SU-DHL-6 (cell line): ENCODE measurements at regions not wholly inside any gene's neighbourhood (a gene's known extent, or its start where the extent isn't known, plus 50 kb on each side); places are given as distances from the start of the nearest gene placed in this dataset.

ENCODE experiments used
- H2AFZ ChIP-seq: fragments of 200-600 bp; sonication (generic); 2 replicates; pipeline ENCODE4 v1.6.1; 2014; ENCODE audit warnings: low read depth, mild to moderate bottlenecking, moderate library complexity, mixed read lengths, antibody characterized with exemption, low read length; ENCODE audit not compliant: severe bottlenecking
- H3F3A ChIP-seq: fragments of 200-600 bp; shearing (Covaris generic); 2 replicates; pipeline ENCODE4 v1.6.0; 2016; ENCODE audit warnings: antibody characterized with exemption, mild to moderate bottlenecking; ENCODE audit not compliant: insufficient read depth
- H3K27ac ChIP-seq: fragments of 200-600 bp; sonication (generic); 2 replicates; pipeline ENCODE4 v1.5.1; 2016; ENCODE audit warnings: low read depth, mild to moderate bottlenecking, low read length, moderate library complexity, mixed read lengths
- H3K27me3 ChIP-seq: fragments of 200-600 bp; sonication (generic), shearing (Covaris generic); 2 replicates; pipeline ENCODE4 v1.6.0; 2014; ENCODE audit warnings: mild to moderate bottlenecking, low read length
- H3K36me3 ChIP-seq: fragments of 200-600 bp; sonication (generic); 2 replicates; pipeline ENCODE4 v1.6.1; 2014; ENCODE audit warnings: mild to moderate bottlenecking, low read length, mixed read lengths
- H3K4me2 ChIP-seq: fragments of 300-600, 200-600 bp; shearing (Covaris generic), sonication (generic); 2 replicates; pipeline ENCODE4 v1.6.0; 2014; ENCODE audit warnings: low read length, low read depth, mild to moderate bottlenecking; ENCODE audit not compliant: poor library complexity, severe bottlenecking
- H3K4me3 ChIP-seq: fragments of 200-600 bp; sonication (generic); 2 replicates; pipeline ENCODE4 v1.5.1; 2014; ENCODE audit warnings: antibody characterized with exemption, low read length, mild to moderate bottlenecking, mixed read lengths; ENCODE audit not compliant: insufficient read depth, poor library complexity, severe bottlenecking
- H3K79me2 ChIP-seq: fragments of 200-600 bp; sonication (generic); 2 replicates; pipeline ENCODE4 v1.6.1; 2014; ENCODE audit warnings: mild to moderate bottlenecking, low read length, moderate library complexity; ENCODE audit not compliant: insufficient read depth
- H3K9ac ChIP-seq: fragments of 200-600 bp; sonication (generic); 2 replicates; pipeline ENCODE4 v1.7.0; 2014; ENCODE audit warnings: mild to moderate bottlenecking, low read length
- H3K9me2 ChIP-seq: fragments of 200-600 bp; sonication (generic); replicated peaks from 2 replicates; pipeline ENCODE4 v1.6.1; 2014; ENCODE audit warnings: low read length; ENCODE audit not compliant: insufficient read depth
- H3K9me3 ChIP-seq: fragments of 200-600 bp; sonication (generic); 2 replicates; pipeline ENCODE4 v1.6.1; 2014; ENCODE audit warnings: low read length, mixed read lengths; ENCODE audit not compliant: insufficient read depth
- H4K20me1 ChIP-seq: fragments of 200-600 bp; sonication (generic); 2 replicates; pipeline ENCODE4 v1.6.1; 2014; ENCODE audit warnings: low read depth, mild to moderate bottlenecking, antibody characterized with exemption, low read length, moderate library complexity, mixed read lengths
- CTCF ChIP-seq: fragments of 200-600 bp; sonication (generic); IDR thresholded peaks from one replicate; pipeline ENCODE4 v1.5.1; 2017; ENCODE audit warnings: antibody characterized with exemption, mild to moderate bottlenecking, low read length, moderate library complexity; ENCODE audit not compliant: insufficient read depth, poor library complexity, severe bottlenecking
- EZH2phosphoT487 ChIP-seq: fragments of 200-600 bp; sonication (generic), shearing (Covaris generic); conservative IDR thresholded peaks from 2 replicates; pipeline ENCODE4 v1.6.1; 2018; ENCODE audit warnings: mild to moderate bottlenecking, antibody characterized with exemption, low read length, moderate library complexity, mixed read lengths

- Histone ChIP-seq H3K9me3 (no peaks in the 10 kb centered on the region), H3K4me3 (no peak overlapping the region), H3K36me3 (no peaks in the 10 kb centered on the region), H3K27me3 (no peaks in the 10 kb centered on the region), H3K9me2 (no peaks in the 10 kb centered on the region), H3K27ac (no peak overlapping the region), H3K79me2 (no peaks in the 10 kb centered on the region), H3K9ac (no peak overlapping the region), H3F3A (no peaks in the 10 kb centered on the region), H2AFZ (no peak overlapping the region), H4K20me1 (no peaks in the 10 kb centered on the region), H3K4me2 (no peak overlapping the region)
- TF ChIP-seq EZH2phosphoT487 (no peak), CTCF (no peak)
Measured at GRCh38 chr4:152103181-152103901, 342.5 kb upstream of the GATB start.

- Histone ChIP-seq H3K9me2 (no peaks in the 10 kb centered on the region), H3K4me2 (no peak overlapping the region), H3K4me3 (no peak overlapping the region), H3K9me3 (no peaks in the 10 kb centered on the region), H3K27ac (no peak overlapping the region), H3K79me2 (no peaks in the 10 kb centered on the region), H3K9ac (no peak overlapping the region), H3K27me3 (no peaks in the 10 kb centered on the region), H4K20me1 (no peaks in the 10 kb centered on the region), H3F3A (no peaks in the 10 kb centered on the region), H2AFZ (no peak overlapping the region), H3K36me3 (no peaks in the 10 kb centered on the region)
- TF ChIP-seq CTCF (no peak), EZH2phosphoT487 (no peak)
Measured at GRCh38 chr4:152102436-152103000, 341.7 kb upstream of the GATB start.

GRCh38 chr4:152101556-152102435 lies 341.0 kb upstream of the GATB start:
- Histone ChIP-seq H3K79me2 (no peaks in the 10 kb centered on the region), H3K9ac (no peak overlapping the region), H3K27ac (no peak overlapping the region)

More at GRCh38 chr4:152101556-152102435, 341.0 kb upstream of the GATB start:
- Histone ChIP-seq H3K9me2 (no peaks in the 10 kb centered on the region), H2AFZ (no peak overlapping the region), H3F3A (no peaks in the 10 kb centered on the region), H3K36me3 (no peaks in the 10 kb centered on the region), H3K27me3 (no peaks in the 10 kb centered on the region), H3K9me3 (no peaks in the 10 kb centered on the region), H4K20me1 (no peaks in the 10 kb centered on the region), H3K4me3 (no peak overlapping the region), H3K4me2 (no peak overlapping the region)
- TF ChIP-seq EZH2phosphoT487 (no peak), CTCF (no peak)
